SK-N-SH (cell line): ENCODE measurements at regions not wholly inside any gene's neighbourhood (a gene's known extent, or its start where the extent isn't known, plus 50 kb on each side); places are given as distances from the start of the nearest gene placed in this dataset.
"Not testable (repeated sequence)": the region's sequence is repeated elsewhere in the genome, so short reads cannot be mapped to it uniquely, and the experiment has no call there.

Source experiments
- CTCF ChIA-PET: fragments of 300-600, 350-600 bp; formaldehyde crosslinking; extraction: SDS; loops from one replicate; lab custom pipeline; 2021; lab: Yijun Ruan, JAX
- POLR2A ChIA-PET: fragments of 350-600 bp; sonication (Branson Sonifier 250); formaldehyde crosslinking; extraction: SDS; loops from one replicate; lab custom pipeline; 2020; ENCODE audit warnings: antibody characterized with exemption, inconsistent platforms; lab: Yijun Ruan, JAX
- DNase-seq: peaks from one replicate; pipeline ENCODE4 v3.0.0; 2012
- H2AFZ ChIP-seq: fragments of 200-600 bp; sonication (generic); 2 replicates; pipeline ENCODE4 v1.8.1; 2016; ENCODE audit warnings: antibody characterized with exemption, mild to moderate bottlenecking, low read depth
- H3F3A ChIP-seq: fragments of 200-600 bp; sonication (generic); replicated peaks from 2 replicates; pipeline ENCODE3; 2016; ENCODE audit warnings: antibody characterized with exemption, mild to moderate bottlenecking; ENCODE audit not compliant: insufficient read depth
- H3K27ac ChIP-seq, 2 experiments: fragments of 200-500 bp in 1 of 2; fragments of 200-600 bp in 1 of 2; sonication (Bioruptor generic) in 1 of 2; sonication (generic), shearing (Covaris generic) in 1 of 2; 2 replicates each; pipeline versions ENCODE4 v1.5.1 to v1.6.1; 2014 to 2016; ENCODE audit warnings: low read depth in 2 of 2, inconsistent platforms in 1 of 2, low read length in 1 of 2, mild to moderate bottlenecking in 1 of 2, mixed read lengths in 1 of 2
- H3K27me3 ChIP-seq: fragments of 200-600 bp; sonication (generic), shearing (Covaris generic); 2 replicates; pipeline ENCODE4 v1.6.1; 2016; ENCODE audit warnings: mixed run types; ENCODE audit not compliant: insufficient read depth
- H3K36me3 ChIP-seq, 2 experiments: fragments of 200-500 bp in 1 of 2; fragments of 200-600 bp in 1 of 2; sonication (Bioruptor generic) in 1 of 2; sonication (generic) in 1 of 2; replicated peaks in 1 of 2; 2 replicates each; pipeline versions ENCODE3 to v1.5.1; 2014 to 2016; ENCODE audit warnings: low read length in 1 of 2, mild to moderate bottlenecking in 1 of 2; ENCODE audit not compliant: insufficient read depth in 2 of 2, control insufficient read depth in 1 of 2
- H3K4me1 ChIP-seq, 2 experiments: fragments of 200-500 bp in 1 of 2; fragments of 200-600 bp in 1 of 2; sonication (Bioruptor generic) in 1 of 2; sonication (generic), shearing (Covaris generic) in 1 of 2; 2 replicates each; pipeline versions ENCODE4 v1.5.1 to v1.6.1; 2014 to 2016; ENCODE audit warnings: low read depth in 1 of 2, low read length in 1 of 2, mixed run types in 1 of 2; ENCODE audit not compliant: insufficient read depth in 2 of 2, control insufficient read depth in 1 of 2
- H3K4me2 ChIP-seq: fragments of 200-600 bp; sonication (generic), shearing (Covaris generic); 2 replicates; pipeline ENCODE4 v1.6.1; 2017; ENCODE audit warnings: mixed run types
- H3K4me3 ChIP-seq, 2 experiments: fragments of 200-500 bp in 1 of 2; fragments of 200-600 bp in 1 of 2; sonication (Bioruptor generic) in 1 of 2; sonication (generic), shearing (Covaris generic) in 1 of 2; 2 replicates each; pipeline versions ENCODE4 v1.5.1 to v1.8.1; 2014 to 2016; ENCODE audit warnings: low read depth in 2 of 2, inconsistent platforms in 1 of 2, low read length in 1 of 2, mild to moderate bottlenecking in 1 of 2, mixed read lengths in 1 of 2, moderate library complexity in 1 of 2
- H3K79me2 ChIP-seq: fragments of 200-600 bp; sonication (generic); 2 replicates; pipeline ENCODE4 v1.8.1; 2017; ENCODE audit warnings: mild to moderate bottlenecking; ENCODE audit not compliant: insufficient read depth
- H3K9ac ChIP-seq: fragments of 200-600 bp; sonication (generic); 2 replicates; pipeline ENCODE4 v1.6.1; 2017; ENCODE audit warnings: mixed run types
- H3K9me2 ChIP-seq: fragments of 200-600 bp; sonication (generic); 2 replicates; pipeline ENCODE4 v1.6.1; 2017; ENCODE audit warnings: mixed run types
- H3K9me3 ChIP-seq: fragments of 200-600 bp; sonication (generic); 2 replicates; pipeline ENCODE4 v1.6.1; 2017; ENCODE audit warnings: mixed run types, mild to moderate bottlenecking, moderate library complexity
- H4K20me1 ChIP-seq: fragments of 200-600 bp; sonication (generic); 2 replicates; pipeline ENCODE4 v1.6.1; 2017; ENCODE audit warnings: mild to moderate bottlenecking, mixed run types; ENCODE audit not compliant: insufficient read depth
- CHD2 ChIP-seq: fragments of 150-350 bp; IDR thresholded peaks from 2 replicates; pipeline ENCODE4 v1.6.1; 2018; ENCODE audit warnings: low read length; ENCODE audit not compliant: partially characterized antibody
- CTCF ChIP-seq: fragments of 200-600 bp; sonication (generic); IDR thresholded peaks from 2 replicates; pipeline ENCODE4 v1.6.1; 2017; ENCODE audit warnings: antibody characterized with exemption, mild to moderate bottlenecking, moderate library complexity
- EP300 ChIP-seq, 2 experiments: IDR thresholded peaks; 2 replicates each; pipeline versions ENCODE4 v1.4.0 to v1.6.1; 2012; ENCODE audit warnings: borderline replicate concordance in 1 of 2, low read depth in 1 of 2, low read length in 1 of 2
- FOSL2 ChIP-seq: IDR thresholded peaks from 2 replicates; pipeline ENCODE4 v1.4.0; 2012; ENCODE audit warnings: low read depth, mild to moderate bottlenecking, moderate library complexity, borderline replicate concordance
- FOXJ3 ChIP-seq: sonication (generic); formaldehyde crosslinking; IDR thresholded peaks from 2 replicates; pipeline ENCODE4 v1.5.1; 2020; ENCODE audit warnings: mild to moderate bottlenecking, missing genetic modification reagents
- IRF3 ChIP-seq: fragments of 150-350 bp; IDR thresholded peaks from 2 replicates; pipeline ENCODE4 v1.6.1; 2016; ENCODE audit warnings: mild to moderate bottlenecking, low read depth, low read length
- JUND ChIP-seq: IDR thresholded peaks from 2 replicates; pipeline ENCODE4 v1.4.0; 2012
- MEF2A ChIP-seq: IDR thresholded peaks from 2 replicates; pipeline ENCODE4 v1.4.0; 2012; ENCODE audit warnings: low read depth, borderline replicate concordance
- NFIC ChIP-seq: IDR thresholded peaks from 2 replicates; pipeline ENCODE4 v1.4.0; 2012; ENCODE audit warnings: borderline replicate concordance
- PBX3 ChIP-seq: IDR thresholded peaks from 2 replicates; pipeline ENCODE4; 2012
- POLR2AphosphoS5 ChIP-seq: IDR thresholded peaks from 2 replicates; pipeline ENCODE4 v1.6.1; 2012; ENCODE audit warnings: low read depth, low read length
- RXRA ChIP-seq: IDR thresholded peaks from 2 replicates; pipeline ENCODE4 v1.4.0; 2012; ENCODE audit warnings: low read depth, mild to moderate bottlenecking, borderline replicate concordance
- SMC3 ChIP-seq: IDR thresholded peaks from 2 replicates; pipeline ENCODE4 v1.6.1; 2012; ENCODE audit warnings: low read depth, low read length, improper control_type of control experiment
- TAF1 ChIP-seq: IDR thresholded peaks from 2 replicates; pipeline ENCODE4 v1.6.1; 2012; ENCODE audit warnings: low read depth, mild to moderate bottlenecking, low read length, moderate library complexity, borderline replicate concordance
- TCF12 ChIP-seq: IDR thresholded peaks from 2 replicates; pipeline ENCODE4 v1.4.0; 2012
- TEAD4 ChIP-seq: IDR thresholded peaks from 2 replicates; pipeline ENCODE4 v1.4.0; 2012; ENCODE audit warnings: mild to moderate bottlenecking, borderline replicate concordance; ENCODE audit not compliant: insufficient read depth
- USF1 ChIP-seq: IDR thresholded peaks from 2 replicates; pipeline ENCODE4 v1.4.0; 2012; ENCODE audit warnings: low read depth, borderline replicate concordance
- WGBS: methylation state at CpG from one replicate; pipeline ENCODE4 v1.1.6; 2017; ENCODE audit warnings: low lambda C conversion rate; 5-methylcytosine and 5-hydroxymethylcytosine counted together

- no peak for TF ChIP-seq CTCF
These were observed 72.6 kb upstream of the FHIP2A start (continued) for GRCh38 chr10:114749014-114749413.

GRCh38 chr10:114749510-114749909, 72.1 kb upstream of the FHIP2A start:
- H3K27ac ChIP-seq, result no peak overlapping the region
- ChIA-PET CTCF (interaction anchor here (1.6 kb wide), 1 partner anchor 37 kb away, joined by 6 read pairs; no protein-coding TSS in a partner anchor), POLR2A (interaction anchor here (1.0 kb wide), 1 partner anchor 181 kb away, joined by 3 read pairs; no protein-coding TSS in a partner anchor)
- no peak overlapping the region for H3K4me2 ChIP-seq
- no peaks in the 10 kb centered on the region for H3K36me3 ChIP-seq
- peaks cover 6% of the 10 kb centered on the region for H3F3A ChIP-seq
- H2AFZ ChIP-seq, result no peak overlapping the region
- TF ChIP-seq IRF3 (no peak), FOXJ3 (CRISPR knock-in tag) (no peak), TEAD4 (no peak), POLR2AphosphoS5 (no peak), EP300 (IDR thresholded peaks at IDR 0.05; ENCODE audit: borderline replicate concordance in 1 of 2, low read depth in 1 of 2, low read length in 1 of 2) (no peak), RXRA (no peak)
- H3K79me2 ChIP-seq, result no peaks in the 10 kb centered on the region
- no peak for DNase-seq
- H3K4me3 ChIP-seq, result no peak overlapping the region
- H3K9me3 ChIP-seq, result no peaks in the 10 kb centered on the region
- 84% methylated on average over 6 of the region's 6 CpGs for whole genome bisulfite sequencing
- no peak overlapping the region for H3K9ac ChIP-seq
- peaks cover 0 to 4% of the 10 kb centered on the region in 2 experiments; a peak in 2 of 4 replicates for H3K4me1 ChIP-seq
- H4K20me1 ChIP-seq, result no peaks in the 10 kb centered on the region
- no peaks in the 10 kb centered on the region for H3K9me2 ChIP-seq
- no peaks in the 10 kb centered on the region for H3K27me3 ChIP-seq

- H3K27ac ChIP-seq, result peak overlapping the region in 1 of 2 experiments; percentile 58; a peak in 2 of 4 replicates
- no peaks in the 10 kb centered on the region for H4K20me1 ChIP-seq
- WGBS, result 83% methylated on average over 3 of the region's 3 CpGs
- no peak overlapping the region for H3K9ac ChIP-seq
- TF ChIP-seq TCF12 (peak; percentile 61; the same call in 1 of the 2 replicates), PBX3 (peak; percentile 66), CHD2 (no peak), EP300 (IDR thresholded peaks at IDR 0.05; ENCODE audit: borderline replicate concordance in 1 of 2, low read depth in 1 of 2, low read length in 1 of 2) (peak in 1 of 2 experiments; percentile 47; a peak in 1 of 4 replicates), USF1 (no peak), MEF2A (peak; percentile 39; the same call in 1 of the 2 replicates), JUND (peak; percentile 29; the same call in 1 of the 2 replicates), NFIC (peak; percentile 73; the same call in 1 of the 2 replicates), FOSL2 (peak; percentile 50; the same call in 1 of the 2 replicates), TAF1 (no peak), SMC3 (no peak), RXRA (peak; percentile 46; the same call in 1 of the 2 replicates)
- no peaks in the 10 kb centered on the region for H3K27me3 ChIP-seq
- peaks cover 6% of the 10 kb centered on the region for H3F3A ChIP-seq
- DNase-seq, result no peak
- ChIA-PET CTCF (no interaction called here), POLR2A (no interaction called here)
- H3K4me2 ChIP-seq, result no peak overlapping the region
- H2AFZ ChIP-seq, result no peak overlapping the region
- peaks cover 0 to 7% of the 10 kb centered on the region in 2 experiments; a peak in 2 of 4 replicates for H3K4me1 ChIP-seq
- no peak overlapping the region for H3K4me3 ChIP-seq
- no peaks in the 10 kb centered on the region for H3K79me2 ChIP-seq
- no peaks in the 10 kb centered on the region for H3K9me3 ChIP-seq
- H3K36me3 ChIP-seq, result no peaks in the 10 kb centered on the region
- H3K9me2 ChIP-seq, result no peaks in the 10 kb centered on the region
These were observed 69.7 kb upstream of the FHIP2A start for GRCh38 chr10:114751856-114752255.

GRCh38 chr10:114752570-114752969, 69.0 kb upstream of the FHIP2A start:
- 100% methylated on average over 1 of the region's 1 CpG for WGBS

More at GRCh38 chr10:114752570-114752969, 69.0 kb upstream of the FHIP2A start:
- H3K27me3 ChIP-seq, H3K36me3 ChIP-seq, H3K4me1 ChIP-seq, DNase-seq, H3K4me2 ChIP-seq, H3F3A ChIP-seq, H4K20me1 ChIP-seq, H3K79me2 ChIP-seq, CTCF ChIA-PET, H2AFZ ChIP-seq, H3K9me2 ChIP-seq, POLR2A ChIA-PET, H3K4me3 ChIP-seq, H3K9me3 ChIP-seq, H3K9ac ChIP-seq: not testable (repeated sequence)
- peak overlapping the region in 1 of 2 experiments; percentile 58; a peak in 2 of 4 replicates for H3K27ac ChIP-seq
